ENCODE measurements at regions not wholly inside any gene's neighbourhood (a gene's known extent, or its start where the extent isn't known, plus 50 kb on each side); places are given as distances from the start of the nearest gene placed in this dataset.

GRCh38 chr7:42590771-42591310 lies 321.0 kb downstream of the C7orf25 start:
- H3K27ac ChIP-seq (ENCODE audit: low read depth, low read length): no peak overlapping the region
- no peaks in the 10 kb centered on the region for H3K36me3 ChIP-seq (ENCODE audit: control insufficient read depth in 5 of 5, insufficient read depth in 5 of 5, low read length in 5 of 5)
- peaks cover 0 to 14% (median 0%) of the 10 kb centered on the region in 5 donors for H3K9me3 ChIP-seq (ENCODE audit: control insufficient read depth in 5 of 5, low read length in 5 of 5)
- H3K27me3 ChIP-seq (ENCODE audit: control insufficient read depth in 5 of 5, insufficient read depth in 4 of 5, low read length in 5 of 5): no peaks in the 10 kb centered on the region
- H3K4me1 ChIP-seq (ENCODE audit: control insufficient read depth in 5 of 5, insufficient read depth in 5 of 5, low read length in 5 of 5): peaks cover 0 to 5% (median 0%) of the 10 kb centered on the region in 5 donors
- H3K9ac ChIP-seq (ENCODE audit: low read length in 5 of 5): no peak overlapping the region
- H3K4me3 ChIP-seq (ENCODE audit: low read depth in 1 of 5, low read length in 5 of 5): no peak overlapping the region

GRCh38 chr7:42588876-42589275 lies 323.0 kb downstream of the C7orf25 start:
- no peak overlapping the region for H3K27ac ChIP-seq (ENCODE audit: low read depth, low read length)
- H3K4me1 ChIP-seq (ENCODE audit: control insufficient read depth in 5 of 5, insufficient read depth in 5 of 5, low read length in 5 of 5): peaks cover 0 to 5% (median 0%) of the 10 kb centered on the region in 5 donors
- no peaks in the 10 kb centered on the region for H3K36me3 ChIP-seq (ENCODE audit: control insufficient read depth in 5 of 5, insufficient read depth in 5 of 5, low read length in 5 of 5)
- no peak overlapping the region for H3K4me3 ChIP-seq (ENCODE audit: low read depth in 1 of 5, low read length in 5 of 5)
- H3K27me3 ChIP-seq (ENCODE audit: control insufficient read depth in 5 of 5, insufficient read depth in 4 of 5, low read length in 5 of 5): no peaks in the 10 kb centered on the region
- no peak overlapping the region for H3K9ac ChIP-seq (ENCODE audit: low read length in 5 of 5)
- H3K9me3 ChIP-seq (ENCODE audit: control insufficient read depth in 5 of 5, low read length in 5 of 5): peaks cover 0 to 13% (median 2%) of the 10 kb centered on the region in 5 donors

- Histone ChIP-seq H3K9me3 (ENCODE audit: control insufficient read depth in 5 of 5, low read length in 5 of 5) (peaks cover 0 to 8% (median 2%) of the 10 kb centered on the region in 5 donors), H3K27ac (ENCODE audit: low read depth, low read length) (no peak overlapping the region), H3K4me3 (ENCODE audit: low read depth in 1 of 5, low read length in 5 of 5) (no peak overlapping the region), H3K9ac (ENCODE audit: low read length in 5 of 5) (no peak overlapping the region), H3K36me3 (ENCODE audit: control insufficient read depth in 5 of 5, insufficient read depth in 5 of 5, low read length in 5 of 5) (no peaks in the 10 kb centered on the region), H3K27me3 (ENCODE audit: control insufficient read depth in 5 of 5, insufficient read depth in 4 of 5, low read length in 5 of 5) (no peaks in the 10 kb centered on the region), H3K4me1 (ENCODE audit: control insufficient read depth in 5 of 5, insufficient read depth in 5 of 5, low read length in 5 of 5) (peaks cover 0 to 5% (median 0%) of the 10 kb centered on the region in 5 donors)
These were observed 324.1 kb downstream of the C7orf25 start for GRCh38 chr7:42587806-42588205.

- Histone ChIP-seq H3K27ac (ENCODE audit: low read depth, low read length) (no peak overlapping the region), H3K4me3 (ENCODE audit: low read depth in 1 of 5, low read length in 5 of 5) (no peak overlapping the region), H3K36me3 (ENCODE audit: control insufficient read depth in 5 of 5, insufficient read depth in 5 of 5, low read length in 5 of 5) (no peaks in the 10 kb centered on the region), H3K4me1 (ENCODE audit: control insufficient read depth in 5 of 5, insufficient read depth in 5 of 5, low read length in 5 of 5) (no peaks in the 10 kb centered on the region), H3K9ac (ENCODE audit: low read length in 5 of 5) (no peak overlapping the region), H3K9me3 (ENCODE audit: control insufficient read depth in 5 of 5, low read length in 5 of 5) (peaks cover 4 to 16% (median 11%) of the 10 kb centered on the region in 5 donors), H3K27me3 (ENCODE audit: control insufficient read depth in 5 of 5, insufficient read depth in 4 of 5, low read length in 5 of 5) (no peaks in the 10 kb centered on the region)
These were observed 331.8 kb downstream of the C7orf25 start for GRCh38 chr7:42580061-42580460.

- Histone ChIP-seq H3K9me3 (ENCODE audit: control insufficient read depth in 5 of 5, low read length in 5 of 5) (peaks cover 4 to 15% (median 11%) of the 10 kb centered on the region in 5 donors), H3K27ac (ENCODE audit: low read depth, low read length) (no peak overlapping the region), H3K27me3 (ENCODE audit: control insufficient read depth in 5 of 5, insufficient read depth in 4 of 5, low read length in 5 of 5) (no peaks in the 10 kb centered on the region), H3K9ac (ENCODE audit: low read length in 5 of 5) (no peak overlapping the region), H3K4me3 (ENCODE audit: low read depth in 1 of 5, low read length in 5 of 5) (no peak overlapping the region), H3K36me3 (ENCODE audit: control insufficient read depth in 5 of 5, insufficient read depth in 5 of 5, low read length in 5 of 5) (no peaks in the 10 kb centered on the region), H3K4me1 (ENCODE audit: control insufficient read depth in 5 of 5, insufficient read depth in 5 of 5, low read length in 5 of 5) (peaks cover 0 to 5% (median 0%) of the 10 kb centered on the region in 5 donors)
These were observed 336.7 kb downstream of the C7orf25 start for GRCh38 chr7:42575171-42575570.

- Histone ChIP-seq H3K36me3 (ENCODE audit: control insufficient read depth in 5 of 5, insufficient read depth in 5 of 5, low read length in 5 of 5) (no peaks in the 10 kb centered on the region), H3K4me1 (ENCODE audit: control insufficient read depth in 5 of 5, insufficient read depth in 5 of 5, low read length in 5 of 5) (peaks cover 0 to 5% (median 0%) of the 10 kb centered on the region in 5 donors), H3K27ac (ENCODE audit: low read depth, low read length) (no peak overlapping the region), H3K9me3 (ENCODE audit: control insufficient read depth in 5 of 5, low read length in 5 of 5) (peaks cover 4 to 15% (median 10%) of the 10 kb centered on the region in 5 donors), H3K27me3 (ENCODE audit: control insufficient read depth in 5 of 5, insufficient read depth in 4 of 5, low read length in 5 of 5) (no peaks in the 10 kb centered on the region), H3K9ac (ENCODE audit: low read length in 5 of 5) (no peak overlapping the region), H3K4me3 (ENCODE audit: low read depth in 1 of 5, low read length in 5 of 5) (no peak overlapping the region)
These were observed 337.2 kb downstream of the C7orf25 start for GRCh38 chr7:42574685-42575084.

GRCh38 chr7:42573881-42574672 lies 337.1 kb upstream of the GLI3 start:
- Histone ChIP-seq H3K9me3 (ENCODE audit: control insufficient read depth in 5 of 5, low read length in 5 of 5) (peaks cover 3 to 10% (median 5%) of the 10 kb centered on the region in 5 donors), H3K9ac (ENCODE audit: low read length in 5 of 5) (no peak overlapping the region), H3K27ac (ENCODE audit: low read depth, low read length) (no peak overlapping the region), H3K36me3 (ENCODE audit: control insufficient read depth in 5 of 5, insufficient read depth in 5 of 5, low read length in 5 of 5) (no peaks in the 10 kb centered on the region), H3K4me1 (ENCODE audit: control insufficient read depth in 5 of 5, insufficient read depth in 5 of 5, low read length in 5 of 5) (peaks cover 0 to 5% (median 0%) of the 10 kb centered on the region in 5 donors), H3K27me3 (ENCODE audit: control insufficient read depth in 5 of 5, insufficient read depth in 4 of 5, low read length in 5 of 5) (no peaks in the 10 kb centered on the region), H3K4me3 (ENCODE audit: low read depth in 1 of 5, low read length in 5 of 5) (no peak overlapping the region)

GRCh38 chr7:42572561-42572960 lies 335.6 kb upstream of the GLI3 start:
- Histone ChIP-seq H3K4me1 (ENCODE audit: control insufficient read depth in 5 of 5, insufficient read depth in 5 of 5, low read length in 5 of 5) (peaks cover 0 to 5% (median 0%) of the 10 kb centered on the region in 5 donors), H3K9ac (ENCODE audit: low read length in 5 of 5) (no peak overlapping the region), H3K27me3 (ENCODE audit: control insufficient read depth in 5 of 5, insufficient read depth in 4 of 5, low read length in 5 of 5) (no peaks in the 10 kb centered on the region), H3K36me3 (ENCODE audit: control insufficient read depth in 5 of 5, insufficient read depth in 5 of 5, low read length in 5 of 5) (no peaks in the 10 kb centered on the region), H3K9me3 (ENCODE audit: control insufficient read depth in 5 of 5, low read length in 5 of 5) (no peaks in the 10 kb centered on the region), H3K4me3 (ENCODE audit: low read depth in 1 of 5, low read length in 5 of 5) (no peak overlapping the region), H3K27ac (ENCODE audit: low read depth, low read length) (no peak overlapping the region)

- Histone ChIP-seq H3K9ac (ENCODE audit: low read length in 5 of 5) (no peak overlapping the region), H3K36me3 (ENCODE audit: control insufficient read depth in 5 of 5, insufficient read depth in 5 of 5, low read length in 5 of 5) (no peaks in the 10 kb centered on the region), H3K4me1 (ENCODE audit: control insufficient read depth in 5 of 5, insufficient read depth in 5 of 5, low read length in 5 of 5) (peaks cover 0 to 5% (median 0%) of the 10 kb centered on the region in 5 donors), H3K27ac (ENCODE audit: low read depth, low read length) (no peak overlapping the region), H3K4me3 (ENCODE audit: low read depth in 1 of 5, low read length in 5 of 5) (no peak overlapping the region), H3K9me3 (ENCODE audit: control insufficient read depth in 5 of 5, low read length in 5 of 5) (no peaks in the 10 kb centered on the region), H3K27me3 (ENCODE audit: control insufficient read depth in 5 of 5, insufficient read depth in 4 of 5, low read length in 5 of 5) (no peaks in the 10 kb centered on the region)
These were observed 335.0 kb upstream of the GLI3 start for GRCh38 chr7:42572056-42572455.

- Histone ChIP-seq H3K27ac (ENCODE audit: low read depth, low read length) (no peak overlapping the region), H3K4me3 (ENCODE audit: low read depth in 1 of 5, low read length in 5 of 5) (no peak overlapping the region), H3K27me3 (ENCODE audit: control insufficient read depth in 5 of 5, insufficient read depth in 4 of 5, low read length in 5 of 5) (no peaks in the 10 kb centered on the region), H3K9me3 (ENCODE audit: control insufficient read depth in 5 of 5, low read length in 5 of 5) (no peaks in the 10 kb centered on the region), H3K9ac (ENCODE audit: low read length in 5 of 5) (no peak overlapping the region), H3K4me1 (ENCODE audit: control insufficient read depth in 5 of 5, insufficient read depth in 5 of 5, low read length in 5 of 5) (peaks cover 0 to 5% (median 0%) of the 10 kb centered on the region in 5 donors), H3K36me3 (ENCODE audit: control insufficient read depth in 5 of 5, insufficient read depth in 5 of 5, low read length in 5 of 5) (no peaks in the 10 kb centered on the region)
These were observed 333.9 kb upstream of the GLI3 start for GRCh38 chr7:42570944-42571343.
